HEK293T (cell line): ENCODE measurements at regions not wholly inside any gene's neighbourhood (a gene's known extent, or its start where the extent isn't known, plus 50 kb on each side); places are given as distances from the start of the nearest gene placed in this dataset.

Experiments
- CTCF ChIA-PET: fragments of 350-600 bp; formaldehyde crosslinking; extraction: SDS; loops from one replicate; lab custom pipeline; 2021; ENCODE audit warnings: antibody characterized with exemption, inconsistent platforms; lab: Yijun Ruan, JAX
- POLR2A ChIA-PET: fragments of 350-600 bp; formaldehyde crosslinking; extraction: SDS; loops from one replicate; lab custom pipeline; 2020; ENCODE audit warnings: antibody characterized with exemption, inconsistent platforms; lab: Yijun Ruan, JAX
- DNase-seq: peaks from one replicate; pipeline ENCODE4 v3.0.0; 2012; ENCODE audit warnings: mixed read lengths; ENCODE audit errors: extremely low spot score
- ARNT ChIP-seq: fragments of 450-650 bp; IDR thresholded peaks from 2 replicates; pipeline ENCODE4 v1.6.1; 2017; ENCODE audit warnings: mild to moderate bottlenecking
- BHLHE40 ChIP-seq: fragments of 450-650 bp; IDR thresholded peaks from 2 replicates; pipeline ENCODE4 v1.6.1; 2016; ENCODE audit warnings: mild to moderate bottlenecking, moderate library complexity, borderline replicate concordance
- CTBP1 ChIP-seq: fragments of 450-650 bp; IDR thresholded peaks from 2 replicates; pipeline ENCODE4 v1.6.1; 2016; ENCODE audit warnings: borderline replicate concordance
- ELF4 ChIP-seq: fragments of 450-650 bp; IDR thresholded peaks from 2 replicates; pipeline ENCODE4 v1.6.1; 2017; ENCODE audit warnings: antibody characterized with exemption
- FOXA1 ChIP-seq: fragments of 450-650 bp; IDR thresholded peaks from 2 replicates; pipeline ENCODE4 v1.6.1; 2016; ENCODE audit warnings: mild to moderate bottlenecking
- FOXK2 ChIP-seq: fragments of 450-650 bp; IDR thresholded peaks from 2 replicates; pipeline ENCODE4 v1.6.1; 2016; ENCODE audit warnings: mild to moderate bottlenecking
- FOXM1 ChIP-seq: fragments of 450-650 bp; IDR thresholded peaks from 2 replicates; pipeline ENCODE4 v1.6.1; 2017; ENCODE audit warnings: mild to moderate bottlenecking, borderline replicate concordance
- HDGF ChIP-seq: fragments of 450-650 bp; IDR thresholded peaks from 2 replicates; pipeline ENCODE4 v1.6.1; 2017; ENCODE audit warnings: antibody characterized with exemption, borderline replicate concordance
- L3MBTL2 ChIP-seq: fragments of 450-650 bp; conservative IDR thresholded peaks from 2 replicates; pipeline ENCODE4 v1.6.1; 2016; ENCODE audit warnings: mild to moderate bottlenecking
- LEF1 ChIP-seq: fragments of 450-650 bp; IDR thresholded peaks from 2 replicates; pipeline ENCODE4 v1.6.1; 2017; ENCODE audit warnings: mild to moderate bottlenecking, borderline replicate concordance
- NFRKB ChIP-seq: fragments of 450-650 bp; IDR thresholded peaks from 2 replicates; pipeline ENCODE4 v1.6.1; 2016; ENCODE audit warnings: mild to moderate bottlenecking, moderate library complexity
- PKNOX1 ChIP-seq: fragments of 450-650 bp; IDR thresholded peaks from 2 replicates; pipeline ENCODE4 v1.6.1; 2016
- SP1 ChIP-seq: fragments of 450-650 bp; IDR thresholded peaks from 2 replicates; pipeline ENCODE4 v1.6.1; 2017
- SUZ12 ChIP-seq: fragments of 450-650 bp; IDR thresholded peaks from 2 replicates; pipeline ENCODE4 v1.6.1; 2016; ENCODE audit warnings: mild to moderate bottlenecking
- TARDBP ChIP-seq: fragments of 450-650 bp; IDR thresholded peaks from 2 replicates; pipeline ENCODE4 v1.6.1; 2016
- ZNF384 ChIP-seq: fragments of 450-650 bp; IDR thresholded peaks from 2 replicates; pipeline ENCODE4 v1.6.1; 2016

GRCh38 chr7:25626451-25627131, 398.3 kb upstream of the NPVF start:
- CTCF ChIA-PET = interaction anchor here (1.1 kb wide), 1 partner anchor 10 kb away, joined by 3 read pairs; no protein-coding TSS in a partner anchor
- no peak for TF ChIP-seq BHLHE40
- TF ChIP-seq CTBP1 = no peak
- no peak for DNase-seq
- POLR2A ChIA-PET = no interaction called here

- CTCF ChIA-PET = interaction anchor here (0.8 kb wide), 1 partner anchor 224 kb away, joined by 3 read pairs; no protein-coding TSS in a partner anchor
- POLR2A ChIA-PET = no interaction called here
- no peak for TF ChIP-seq PKNOX1
- TF ChIP-seq TARDBP = no peak
- no peak for TF ChIP-seq NFRKB
- DNase-seq = no peak
Measured at GRCh38 chr7:25628446-25628845, 400.2 kb upstream of the NPVF start.

DNA sequence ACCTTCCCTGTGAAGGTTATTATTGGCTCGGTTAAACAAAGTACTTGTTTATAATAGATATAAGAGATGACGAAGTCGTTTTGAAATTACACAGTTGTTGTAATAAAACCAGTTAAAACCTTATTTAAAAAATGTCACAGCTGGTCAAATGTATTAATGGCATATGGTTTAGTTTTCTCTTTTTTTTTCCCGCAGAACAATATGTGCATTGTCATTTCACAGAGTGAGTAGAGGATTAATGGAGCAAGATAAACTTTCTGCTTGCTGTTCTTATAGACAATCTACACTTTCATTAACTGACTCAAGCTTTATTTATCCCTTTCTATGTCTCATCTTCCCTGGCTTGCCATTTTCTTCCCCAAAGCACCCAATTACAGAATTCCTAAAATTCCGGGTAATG, 404.3 kb upstream of the NPVF start:
- TF ChIP-seq CTBP1 (no peak), ELF4 (no peak), FOXM1 (no peak), PKNOX1 (no peak), SP1 (no peak), HDGF (no peak), BHLHE40 (no peak), NFRKB (no peak), L3MBTL2 (no peak), FOXA1 (no peak), ZNF384 (no peak), SUZ12 (no peak), LEF1 (no peak), ARNT (no peak), FOXK2 (no peak), TARDBP (no peak)
- DNase-seq = no peak
- POLR2A ChIA-PET = no interaction called here
- CTCF ChIA-PET = interaction anchor here (1.0 kb wide), 1 partner anchor 18 kb away, joined by 4 read pairs; no protein-coding TSS in a partner anchor

- DNase-seq = no peak
- POLR2A ChIA-PET = no interaction called here
- TF ChIP-seq PKNOX1 (no peak), ZNF384 (no peak), LEF1 (no peak), TARDBP (no peak), NFRKB (no peak), SUZ12 (no peak), FOXA1 (no peak), SP1 (no peak), CTBP1 (no peak), HDGF (no peak), BHLHE40 (no peak), ARNT (no peak), FOXK2 (no peak)
- CTCF ChIA-PET = interaction anchor here (0.6 kb wide), 1 partner anchor 65 kb away, joined by 3 read pairs; no protein-coding TSS in a partner anchor
Measured at GRCh38 chr7:25633426-25634036, 405.2 kb upstream of the NPVF start.

DNA sequence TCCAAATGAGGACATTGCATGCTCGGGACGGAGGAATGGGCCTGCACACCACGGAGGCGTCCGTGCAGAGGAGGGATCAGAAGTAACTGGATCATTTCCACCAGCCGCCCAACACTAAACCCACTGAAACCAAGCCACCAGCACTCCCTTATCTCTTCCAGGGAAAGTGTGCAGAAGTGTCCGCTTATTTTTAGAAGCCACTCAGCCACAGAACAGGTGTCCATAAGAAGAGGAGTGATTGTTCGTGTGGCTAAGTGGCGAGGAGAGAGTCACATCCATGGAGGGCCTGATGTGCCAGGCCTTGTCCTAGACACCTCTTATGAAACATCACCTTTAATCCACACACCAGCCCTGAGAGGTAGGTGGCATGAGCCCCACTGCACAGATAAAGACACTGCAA, 407.9 kb upstream of the NPVF start:
- TF ChIP-seq SP1 = no peak
- no peak for TF ChIP-seq ZNF384
- no peak for TF ChIP-seq FOXK2
- DNase-seq = no peak
- ChIA-PET CTCF (interaction anchor here (0.9 kb wide), 1 partner anchor 9 kb away, joined by 3 read pairs; no protein-coding TSS in a partner anchor), POLR2A (no interaction called here)

DNA sequence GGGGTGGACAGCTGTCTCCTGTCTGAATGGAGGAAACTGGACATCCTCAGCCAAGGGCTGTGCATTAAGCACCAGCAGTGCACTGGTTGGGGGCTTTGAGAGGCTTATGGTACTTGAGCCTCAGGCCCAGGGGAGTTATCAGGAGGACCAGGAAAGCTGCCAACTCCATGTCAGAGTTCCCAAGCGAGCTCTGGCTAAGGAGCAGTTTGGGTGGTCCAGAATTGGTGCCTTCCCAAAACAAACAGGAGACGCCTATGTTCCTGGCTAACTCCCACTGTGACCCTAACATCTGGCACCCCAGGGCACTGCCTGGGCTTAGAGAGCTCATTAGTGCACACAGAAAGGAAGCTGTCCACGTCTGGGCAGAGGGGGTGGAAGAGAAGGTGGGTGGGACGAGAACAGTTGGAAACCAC, 408.6 kb upstream of the NPVF start:
- CTCF ChIA-PET = interaction anchor here (0.9 kb wide), 1 partner anchor 10 kb away, joined by 3 read pairs; no protein-coding TSS in a partner anchor
- no peak for DNase-seq
- POLR2A ChIA-PET = no interaction called here
- TF ChIP-seq TARDBP (no peak), FOXM1 (no peak), SUZ12 (no peak), NFRKB (no peak), FOXA1 (no peak), ARNT (no peak), FOXK2 (no peak)

DNA sequence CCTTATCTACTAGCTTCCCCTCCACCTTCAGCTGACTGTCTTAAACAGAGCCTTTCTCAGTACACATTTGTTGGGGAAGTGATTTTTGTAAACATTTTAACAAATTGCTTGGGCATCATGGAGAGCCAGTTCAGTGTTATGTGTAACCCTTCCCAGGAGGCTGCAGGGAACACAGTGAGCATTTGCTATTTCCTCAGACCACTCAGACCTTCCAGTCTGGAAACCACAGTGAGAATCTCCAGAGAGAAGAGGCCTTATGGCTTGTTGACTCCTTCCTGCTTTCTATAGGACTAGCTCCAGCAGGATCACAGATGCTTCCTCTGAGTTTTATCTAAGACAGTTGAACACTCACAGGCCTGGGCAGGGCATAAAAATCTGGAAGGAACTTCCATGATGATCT, 409.8 kb upstream of the NPVF start:
- ChIA-PET CTCF (no interaction called here), POLR2A (no interaction called here)
- no peak for TF ChIP-seq SP1
- TF ChIP-seq ZNF384 = no peak
- TF ChIP-seq BHLHE40 = no peak
- TF ChIP-seq PKNOX1 = no peak
- DNase-seq = no peak
